SK-N-SH (cell line): ENCODE measurements at regions not wholly inside any gene's neighbourhood (a gene's known extent, or its start where the extent isn't known, plus 50 kb on each side); places are given as distances from the start of the nearest gene placed in this dataset.

Experiments used
- CTCF ChIA-PET: fragments of 300-600, 350-600 bp; formaldehyde crosslinking; extraction: SDS; loops from one replicate; lab custom pipeline; 2021; lab: Yijun Ruan, JAX
- POLR2A ChIA-PET: fragments of 350-600 bp; sonication (Branson Sonifier 250); formaldehyde crosslinking; extraction: SDS; loops from one replicate; lab custom pipeline; 2020; ENCODE audit warnings: antibody characterized with exemption, inconsistent platforms; lab: Yijun Ruan, JAX
- DNase-seq: peaks from one replicate; pipeline ENCODE4 v3.0.0; 2012
- H2AFZ ChIP-seq: fragments of 200-600 bp; sonication (generic); 2 replicates; pipeline ENCODE4 v1.8.1; 2016; ENCODE audit warnings: antibody characterized with exemption, mild to moderate bottlenecking, low read depth
- H3F3A ChIP-seq: fragments of 200-600 bp; sonication (generic); replicated peaks from 2 replicates; pipeline ENCODE3; 2016; ENCODE audit warnings: antibody characterized with exemption, mild to moderate bottlenecking; ENCODE audit not compliant: insufficient read depth
- H3K27ac ChIP-seq, 2 experiments: fragments of 200-500 bp in 1 of 2; fragments of 200-600 bp in 1 of 2; sonication (Bioruptor generic) in 1 of 2; sonication (generic), shearing (Covaris generic) in 1 of 2; 2 replicates each; pipeline versions ENCODE4 v1.5.1 to v1.6.1; 2014 to 2016; ENCODE audit warnings: low read depth in 2 of 2, inconsistent platforms in 1 of 2, low read length in 1 of 2, mild to moderate bottlenecking in 1 of 2, mixed read lengths in 1 of 2
- H3K27me3 ChIP-seq: fragments of 200-600 bp; sonication (generic), shearing (Covaris generic); 2 replicates; pipeline ENCODE4 v1.6.1; 2016; ENCODE audit warnings: mixed run types; ENCODE audit not compliant: insufficient read depth
- H3K36me3 ChIP-seq, 2 experiments: fragments of 200-500 bp in 1 of 2; fragments of 200-600 bp in 1 of 2; sonication (Bioruptor generic) in 1 of 2; sonication (generic) in 1 of 2; replicated peaks in 1 of 2; 2 replicates each; pipeline versions ENCODE3 to v1.5.1; 2014 to 2016; ENCODE audit warnings: low read length in 1 of 2, mild to moderate bottlenecking in 1 of 2; ENCODE audit not compliant: insufficient read depth in 2 of 2, control insufficient read depth in 1 of 2
- H3K4me1 ChIP-seq, 2 experiments: fragments of 200-500 bp in 1 of 2; fragments of 200-600 bp in 1 of 2; sonication (Bioruptor generic) in 1 of 2; sonication (generic), shearing (Covaris generic) in 1 of 2; 2 replicates each; pipeline versions ENCODE4 v1.5.1 to v1.6.1; 2014 to 2016; ENCODE audit warnings: low read depth in 1 of 2, low read length in 1 of 2, mixed run types in 1 of 2; ENCODE audit not compliant: insufficient read depth in 2 of 2, control insufficient read depth in 1 of 2
- H3K4me2 ChIP-seq: fragments of 200-600 bp; sonication (generic), shearing (Covaris generic); 2 replicates; pipeline ENCODE4 v1.6.1; 2017; ENCODE audit warnings: mixed run types
- H3K4me3 ChIP-seq, 2 experiments: fragments of 200-500 bp in 1 of 2; fragments of 200-600 bp in 1 of 2; sonication (Bioruptor generic) in 1 of 2; sonication (generic), shearing (Covaris generic) in 1 of 2; 2 replicates each; pipeline versions ENCODE4 v1.5.1 to v1.8.1; 2014 to 2016; ENCODE audit warnings: low read depth in 2 of 2, inconsistent platforms in 1 of 2, low read length in 1 of 2, mild to moderate bottlenecking in 1 of 2, mixed read lengths in 1 of 2, moderate library complexity in 1 of 2
- H3K79me2 ChIP-seq: fragments of 200-600 bp; sonication (generic); 2 replicates; pipeline ENCODE4 v1.8.1; 2017; ENCODE audit warnings: mild to moderate bottlenecking; ENCODE audit not compliant: insufficient read depth
- H3K9ac ChIP-seq: fragments of 200-600 bp; sonication (generic); 2 replicates; pipeline ENCODE4 v1.6.1; 2017; ENCODE audit warnings: mixed run types
- H3K9me2 ChIP-seq: fragments of 200-600 bp; sonication (generic); 2 replicates; pipeline ENCODE4 v1.6.1; 2017; ENCODE audit warnings: mixed run types
- H3K9me3 ChIP-seq: fragments of 200-600 bp; sonication (generic); 2 replicates; pipeline ENCODE4 v1.6.1; 2017; ENCODE audit warnings: mixed run types, mild to moderate bottlenecking, moderate library complexity
- H4K20me1 ChIP-seq: fragments of 200-600 bp; sonication (generic); 2 replicates; pipeline ENCODE4 v1.6.1; 2017; ENCODE audit warnings: mild to moderate bottlenecking, mixed run types; ENCODE audit not compliant: insufficient read depth
- FOSL2 ChIP-seq: IDR thresholded peaks from 2 replicates; pipeline ENCODE4 v1.4.0; 2012; ENCODE audit warnings: low read depth, mild to moderate bottlenecking, moderate library complexity, borderline replicate concordance
- FOXJ3 ChIP-seq: sonication (generic); formaldehyde crosslinking; IDR thresholded peaks from 2 replicates; pipeline ENCODE4 v1.5.1; 2020; ENCODE audit warnings: mild to moderate bottlenecking, missing genetic modification reagents
- JUND ChIP-seq: IDR thresholded peaks from 2 replicates; pipeline ENCODE4 v1.4.0; 2012
- MXI1 ChIP-seq: IDR thresholded peaks from 2 replicates; pipeline ENCODE4 v1.6.1; 2012; ENCODE audit warnings: mild to moderate bottlenecking, low read depth, low read length, improper control_type of control experiment
- POLR2AphosphoS5 ChIP-seq: IDR thresholded peaks from 2 replicates; pipeline ENCODE4 v1.6.1; 2012; ENCODE audit warnings: low read depth, low read length
- RCOR1 ChIP-seq: fragments of 150-350 bp; IDR thresholded peaks from 2 replicates; pipeline ENCODE4 v1.6.1; 2017; ENCODE audit warnings: antibody characterized with exemption, low read length
- RXRA ChIP-seq: IDR thresholded peaks from 2 replicates; pipeline ENCODE4 v1.4.0; 2012; ENCODE audit warnings: low read depth, mild to moderate bottlenecking, borderline replicate concordance
- SMC3 ChIP-seq: IDR thresholded peaks from 2 replicates; pipeline ENCODE4 v1.6.1; 2012; ENCODE audit warnings: low read depth, low read length, improper control_type of control experiment
- TAF1 ChIP-seq: IDR thresholded peaks from 2 replicates; pipeline ENCODE4 v1.6.1; 2012; ENCODE audit warnings: low read depth, mild to moderate bottlenecking, low read length, moderate library complexity, borderline replicate concordance
- WGBS: methylation state at CpG from one replicate; pipeline ENCODE4 v1.1.6; 2017; ENCODE audit warnings: low lambda C conversion rate; 5-methylcytosine and 5-hydroxymethylcytosine counted together
- TF ChIP-seq, protein P1 (sequence below): fragments of 200-600 bp; sonication (generic); IDR thresholded peaks from 2 replicates; pipeline ENCODE4 v1.6.1; 2017; ENCODE audit warnings: antibody characterized with exemption, mild to moderate bottlenecking, moderate library complexity
- TF ChIP-seq, protein P2 (sequence below): IDR thresholded peaks from 2 replicates; pipeline ENCODE4; 2012
- TF ChIP-seq, protein P3 (sequence below): IDR thresholded peaks from 2 replicates; pipeline ENCODE4 v1.6.1; 2012; ENCODE audit warnings: mild to moderate bottlenecking, low read depth, low read length, moderate library complexity
- TF ChIP-seq, protein P4 (sequence below): IDR thresholded peaks from 2 replicates; pipeline ENCODE4 v1.4.0; 2012; ENCODE audit warnings: low read depth, borderline replicate concordance
- TF ChIP-seq, protein P5 (sequence below): IDR thresholded peaks from 2 replicates; pipeline ENCODE4 v1.4.0; 2012; ENCODE audit warnings: low read depth

DNA sequence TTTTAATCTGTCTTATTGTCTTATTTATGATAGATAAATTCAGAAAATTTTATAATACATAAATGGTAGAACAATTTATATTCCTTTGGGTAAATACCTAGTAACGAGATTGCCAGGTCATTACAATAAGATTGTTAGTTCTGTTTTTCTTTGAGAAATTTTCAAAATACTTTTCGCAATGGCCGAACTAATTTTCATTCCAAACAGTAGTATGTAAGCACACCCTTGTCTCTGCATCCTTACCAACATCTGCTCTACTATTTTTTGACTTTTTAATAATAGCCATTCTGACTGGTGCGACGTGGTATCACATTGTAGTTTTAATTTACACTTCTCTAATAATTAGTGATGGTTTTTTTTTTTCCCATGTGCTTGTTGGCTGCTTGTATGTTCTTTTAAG lies 351.4 kb upstream of the LUZP2 start:
- ChIA-PET POLR2A (no interaction called here), CTCF (no interaction called here)
- no peaks in the 10 kb centered on the region; the same call in 1 of the 2 replicates for H3K79me2 ChIP-seq
- H3F3A ChIP-seq, result no peaks in the 10 kb centered on the region
- H4K20me1 ChIP-seq, result no peaks in the 10 kb centered on the region
- H3K4me2 ChIP-seq, result no peak overlapping the region
- no peaks in the 10 kb centered on the region for H3K27me3 ChIP-seq
- no peaks in the 10 kb centered on the region for H3K36me3 ChIP-seq
- no peak overlapping the region for H2AFZ ChIP-seq
- 37% methylated on average over 5 of the region's 5 CpGs for WGBS
- TF ChIP-seq, protein P1, sequence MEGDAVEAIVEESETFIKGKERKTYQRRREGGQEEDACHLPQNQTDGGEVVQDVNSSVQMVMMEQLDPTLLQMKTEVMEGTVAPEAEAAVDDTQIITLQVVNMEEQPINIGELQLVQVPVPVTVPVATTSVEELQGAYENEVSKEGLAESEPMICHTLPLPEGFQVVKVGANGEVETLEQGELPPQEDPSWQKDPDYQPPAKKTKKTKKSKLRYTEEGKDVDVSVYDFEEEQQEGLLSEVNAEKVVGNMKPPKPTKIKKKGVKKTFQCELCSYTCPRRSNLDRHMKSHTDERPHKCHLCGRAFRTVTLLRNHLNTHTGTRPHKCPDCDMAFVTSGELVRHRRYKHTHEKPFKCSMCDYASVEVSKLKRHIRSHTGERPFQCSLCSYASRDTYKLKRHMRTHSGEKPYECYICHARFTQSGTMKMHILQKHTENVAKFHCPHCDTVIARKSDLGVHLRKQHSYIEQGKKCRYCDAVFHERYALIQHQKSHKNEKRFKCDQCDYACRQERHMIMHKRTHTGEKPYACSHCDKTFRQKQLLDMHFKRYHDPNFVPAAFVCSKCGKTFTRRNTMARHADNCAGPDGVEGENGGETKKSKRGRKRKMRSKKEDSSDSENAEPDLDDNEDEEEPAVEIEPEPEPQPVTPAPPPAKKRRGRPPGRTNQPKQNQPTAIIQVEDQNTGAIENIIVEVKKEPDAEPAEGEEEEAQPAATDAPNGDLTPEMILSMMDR, result no peak
- no peak for TF ChIP-seq TAF1
- TF ChIP-seq, protein P2, sequence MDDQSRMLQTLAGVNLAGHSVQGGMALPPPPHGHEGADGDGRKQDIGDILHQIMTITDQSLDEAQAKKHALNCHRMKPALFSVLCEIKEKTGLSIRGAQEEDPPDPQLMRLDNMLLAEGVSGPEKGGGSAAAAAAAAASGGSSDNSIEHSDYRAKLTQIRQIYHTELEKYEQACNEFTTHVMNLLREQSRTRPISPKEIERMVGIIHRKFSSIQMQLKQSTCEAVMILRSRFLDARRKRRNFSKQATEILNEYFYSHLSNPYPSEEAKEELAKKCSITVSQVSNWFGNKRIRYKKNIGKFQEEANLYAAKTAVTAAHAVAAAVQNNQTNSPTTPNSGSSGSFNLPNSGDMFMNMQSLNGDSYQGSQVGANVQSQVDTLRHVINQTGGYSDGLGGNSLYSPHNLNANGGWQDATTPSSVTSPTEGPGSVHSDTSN, result no peak
- TF ChIP-seq FOSL2, result no peak
- no peak for TF ChIP-seq SMC3
- no peak for TF ChIP-seq MXI1
- TF ChIP-seq POLR2AphosphoS5, result no peak
- TF ChIP-seq, protein P3, sequence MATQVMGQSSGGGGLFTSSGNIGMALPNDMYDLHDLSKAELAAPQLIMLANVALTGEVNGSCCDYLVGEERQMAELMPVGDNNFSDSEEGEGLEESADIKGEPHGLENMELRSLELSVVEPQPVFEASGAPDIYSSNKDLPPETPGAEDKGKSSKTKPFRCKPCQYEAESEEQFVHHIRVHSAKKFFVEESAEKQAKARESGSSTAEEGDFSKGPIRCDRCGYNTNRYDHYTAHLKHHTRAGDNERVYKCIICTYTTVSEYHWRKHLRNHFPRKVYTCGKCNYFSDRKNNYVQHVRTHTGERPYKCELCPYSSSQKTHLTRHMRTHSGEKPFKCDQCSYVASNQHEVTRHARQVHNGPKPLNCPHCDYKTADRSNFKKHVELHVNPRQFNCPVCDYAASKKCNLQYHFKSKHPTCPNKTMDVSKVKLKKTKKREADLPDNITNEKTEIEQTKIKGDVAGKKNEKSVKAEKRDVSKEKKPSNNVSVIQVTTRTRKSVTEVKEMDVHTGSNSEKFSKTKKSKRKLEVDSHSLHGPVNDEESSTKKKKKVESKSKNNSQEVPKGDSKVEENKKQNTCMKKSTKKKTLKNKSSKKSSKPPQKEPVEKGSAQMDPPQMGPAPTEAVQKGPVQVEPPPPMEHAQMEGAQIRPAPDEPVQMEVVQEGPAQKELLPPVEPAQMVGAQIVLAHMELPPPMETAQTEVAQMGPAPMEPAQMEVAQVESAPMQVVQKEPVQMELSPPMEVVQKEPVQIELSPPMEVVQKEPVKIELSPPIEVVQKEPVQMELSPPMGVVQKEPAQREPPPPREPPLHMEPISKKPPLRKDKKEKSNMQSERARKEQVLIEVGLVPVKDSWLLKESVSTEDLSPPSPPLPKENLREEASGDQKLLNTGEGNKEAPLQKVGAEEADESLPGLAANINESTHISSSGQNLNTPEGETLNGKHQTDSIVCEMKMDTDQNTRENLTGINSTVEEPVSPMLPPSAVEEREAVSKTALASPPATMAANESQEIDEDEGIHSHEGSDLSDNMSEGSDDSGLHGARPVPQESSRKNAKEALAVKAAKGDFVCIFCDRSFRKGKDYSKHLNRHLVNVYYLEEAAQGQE, result no peak
- TF ChIP-seq, protein P4, sequence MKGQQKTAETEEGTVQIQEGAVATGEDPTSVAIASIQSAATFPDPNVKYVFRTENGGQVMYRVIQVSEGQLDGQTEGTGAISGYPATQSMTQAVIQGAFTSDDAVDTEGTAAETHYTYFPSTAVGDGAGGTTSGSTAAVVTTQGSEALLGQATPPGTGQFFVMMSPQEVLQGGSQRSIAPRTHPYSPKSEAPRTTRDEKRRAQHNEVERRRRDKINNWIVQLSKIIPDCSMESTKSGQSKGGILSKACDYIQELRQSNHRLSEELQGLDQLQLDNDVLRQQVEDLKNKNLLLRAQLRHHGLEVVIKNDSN, result no peak
- TF ChIP-seq, protein P5, sequence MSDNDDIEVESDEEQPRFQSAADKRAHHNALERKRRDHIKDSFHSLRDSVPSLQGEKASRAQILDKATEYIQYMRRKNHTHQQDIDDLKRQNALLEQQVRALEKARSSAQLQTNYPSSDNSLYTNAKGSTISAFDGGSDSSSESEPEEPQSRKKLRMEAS, result no peak
- TF ChIP-seq FOXJ3 (CRISPR knock-in tag), result no peak
- TF ChIP-seq RXRA, result no peak
- TF ChIP-seq RCOR1, result no peak
- TF ChIP-seq JUND, result no peak
- H3K4me1 ChIP-seq, result no peaks in the 10 kb centered on the region; a peak in 1 of 4 replicates
- H3K9me2 ChIP-seq, result no peaks in the 10 kb centered on the region
- no peak for DNase-seq
- no peak overlapping the region for H3K27ac ChIP-seq
- no peaks in the 10 kb centered on the region for H3K9me3 ChIP-seq
- no peak overlapping the region for H3K4me3 ChIP-seq
- no peak overlapping the region for H3K9ac ChIP-seq
